AG04449 (cell line): ENCODE measurements at regions not wholly inside any gene's neighbourhood (a gene's known extent, or its start where the extent isn't known, plus 50 kb on each side); places are given as distances from the start of the nearest gene placed in this dataset.

Source experiments
- CTCF ChIA-PET: fragments of 350-600 bp; formaldehyde crosslinking; extraction: SDS; loops from one replicate; lab custom pipeline; 2021; ENCODE audit warnings: antibody characterized with exemption; lab: Yijun Ruan, JAX
- POLR2A ChIA-PET: fragments of 400-600, 350-600 bp; formaldehyde crosslinking; extraction: SDS; loops from one replicate; lab custom pipeline; 2020; ENCODE audit warnings: antibody characterized with exemption, inconsistent platforms; lab: Yijun Ruan, JAX
- DNase-seq: peaks from one replicate; pipeline ENCODE4 v3.0.0-alpha.2; 2010; ENCODE audit warnings: low read depth, low spot score
- H3K4me3 ChIP-seq: 2 replicates; pipeline ENCODE4 v1.5.1; 2011; ENCODE audit warnings: low read depth, mild to moderate bottlenecking, control low read depth, low read length
- TF ChIP-seq, protein P1 (sequence below): IDR thresholded peaks from one replicate; pipeline ENCODE4 v1.5.1; 2011; ENCODE audit warnings: mild to moderate bottlenecking, moderate library complexity, low read length, control low read depth, inconsistent platforms; ENCODE audit not compliant: insufficient read depth; ENCODE audit errors: missing control alignments

DNA sequence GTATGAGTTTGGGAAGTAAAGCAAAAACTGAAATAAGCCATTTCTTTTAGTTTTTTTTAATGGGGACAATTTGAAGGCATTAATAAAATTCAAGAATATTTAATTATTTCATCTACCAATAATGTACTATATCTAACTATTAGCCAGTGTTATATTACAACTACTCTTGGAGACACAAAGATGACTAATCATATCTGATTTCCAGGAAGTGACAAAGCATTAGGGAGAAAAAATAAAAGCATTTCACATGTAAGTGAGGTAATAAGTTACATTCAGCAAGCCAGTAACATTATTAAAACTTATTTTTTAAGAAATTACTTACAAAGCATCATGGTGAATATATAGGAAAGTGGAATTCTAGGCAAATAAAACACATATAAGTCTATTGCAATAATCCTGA, 781.3 kb upstream of the NRXN1 start:
- ChIA-PET POLR2A (no interaction called here), CTCF (no interaction called here)
- no peak for DNase-seq
- no peak overlapping the region for H3K4me3 ChIP-seq
- TF ChIP-seq, protein P1, sequence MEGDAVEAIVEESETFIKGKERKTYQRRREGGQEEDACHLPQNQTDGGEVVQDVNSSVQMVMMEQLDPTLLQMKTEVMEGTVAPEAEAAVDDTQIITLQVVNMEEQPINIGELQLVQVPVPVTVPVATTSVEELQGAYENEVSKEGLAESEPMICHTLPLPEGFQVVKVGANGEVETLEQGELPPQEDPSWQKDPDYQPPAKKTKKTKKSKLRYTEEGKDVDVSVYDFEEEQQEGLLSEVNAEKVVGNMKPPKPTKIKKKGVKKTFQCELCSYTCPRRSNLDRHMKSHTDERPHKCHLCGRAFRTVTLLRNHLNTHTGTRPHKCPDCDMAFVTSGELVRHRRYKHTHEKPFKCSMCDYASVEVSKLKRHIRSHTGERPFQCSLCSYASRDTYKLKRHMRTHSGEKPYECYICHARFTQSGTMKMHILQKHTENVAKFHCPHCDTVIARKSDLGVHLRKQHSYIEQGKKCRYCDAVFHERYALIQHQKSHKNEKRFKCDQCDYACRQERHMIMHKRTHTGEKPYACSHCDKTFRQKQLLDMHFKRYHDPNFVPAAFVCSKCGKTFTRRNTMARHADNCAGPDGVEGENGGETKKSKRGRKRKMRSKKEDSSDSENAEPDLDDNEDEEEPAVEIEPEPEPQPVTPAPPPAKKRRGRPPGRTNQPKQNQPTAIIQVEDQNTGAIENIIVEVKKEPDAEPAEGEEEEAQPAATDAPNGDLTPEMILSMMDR = no peak

DNA sequence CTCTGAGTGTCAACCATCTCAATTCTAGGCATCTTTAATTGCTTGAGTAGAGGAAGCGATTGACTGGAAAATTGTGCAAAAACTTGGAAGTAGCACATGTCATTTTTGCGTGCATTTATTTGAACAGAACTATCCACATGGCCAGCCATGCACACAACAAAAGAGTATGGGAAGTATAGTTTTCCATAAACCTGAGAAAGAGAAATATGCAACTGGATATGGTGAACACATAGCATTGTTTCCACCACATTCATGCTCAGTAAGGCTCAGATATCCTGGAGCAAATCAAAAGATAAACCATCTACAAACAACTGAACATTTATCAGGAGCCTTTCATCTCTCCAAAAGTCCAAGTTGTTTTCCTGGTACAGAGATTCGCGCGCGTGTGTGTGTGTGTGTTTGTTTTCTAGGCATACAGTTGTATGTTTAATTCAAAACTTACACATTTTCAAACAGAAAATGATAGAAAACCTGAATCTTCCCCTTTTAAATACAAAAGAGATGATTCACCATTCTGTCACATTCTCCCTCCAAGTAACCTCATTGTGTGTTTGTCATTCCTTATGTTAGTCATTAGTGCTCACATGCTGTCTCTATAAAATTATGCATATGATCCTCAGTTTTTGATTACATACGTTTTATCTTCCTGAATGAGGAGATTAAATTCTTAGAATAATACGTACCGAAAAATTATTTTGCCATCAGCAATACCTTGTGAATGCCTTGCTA, 780.4 kb upstream of the NRXN1 start:
- TF ChIP-seq, protein P1 = no peak
- POLR2A ChIA-PET = no interaction called here
- CTCF ChIA-PET = no interaction called here
- DNase-seq = peak; percentile 10
- H3K4me3 ChIP-seq = no peak overlapping the region

DNA sequence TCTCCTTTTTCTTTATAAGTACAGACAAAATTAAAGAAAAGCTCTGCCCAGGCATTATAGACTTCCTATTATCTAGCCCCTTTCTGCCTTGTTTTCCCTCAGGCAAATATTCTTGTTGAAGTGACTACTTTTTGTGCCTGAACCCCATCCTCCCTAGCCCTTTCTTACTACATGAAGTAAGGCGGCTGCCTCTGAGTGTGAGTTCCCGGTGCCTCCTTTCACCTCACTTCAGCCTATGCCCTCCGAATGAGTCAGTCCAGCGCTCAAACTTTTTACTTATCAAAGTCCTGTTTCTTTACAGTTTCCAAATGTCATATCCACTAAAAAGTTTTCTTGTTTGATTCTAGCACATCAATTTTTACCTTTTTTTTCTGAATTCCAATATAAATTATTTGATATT, 778.3 kb upstream of the NRXN1 start:
- ChIA-PET POLR2A (no interaction called here), CTCF (no interaction called here)
- H3K4me3 ChIP-seq = no peak overlapping the region
- TF ChIP-seq, protein P1 = no peak
- DNase-seq = no peak

DNA sequence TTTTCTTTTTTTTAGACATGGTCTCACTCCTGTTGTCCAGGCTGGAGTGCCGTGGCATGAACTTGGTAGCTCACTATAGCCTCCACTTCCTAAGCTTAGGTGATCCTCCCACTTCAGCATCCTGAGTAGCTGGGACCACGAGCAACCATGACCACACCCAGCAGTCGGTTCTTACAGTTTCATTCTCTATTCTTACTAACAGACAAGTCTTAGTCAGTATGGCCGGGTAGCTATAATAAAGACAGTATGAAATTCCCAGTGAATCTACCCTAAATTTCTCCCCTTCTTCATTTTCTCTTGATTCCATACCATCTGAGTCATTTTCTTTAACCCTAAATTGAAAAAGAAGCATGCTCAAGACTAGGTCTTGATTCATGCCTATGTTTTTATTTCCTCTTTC, 775.3 kb upstream of the NRXN1 start:
- TF ChIP-seq, protein P1 = no peak
- H3K4me3 ChIP-seq = no peak overlapping the region
- ChIA-PET POLR2A (no interaction called here), CTCF (interaction anchor here (0.8 kb wide), 1 partner anchor 11 kb away, joined by 3 read pairs; no protein-coding TSS in a partner anchor)
- DNase-seq = no peak

DNA sequence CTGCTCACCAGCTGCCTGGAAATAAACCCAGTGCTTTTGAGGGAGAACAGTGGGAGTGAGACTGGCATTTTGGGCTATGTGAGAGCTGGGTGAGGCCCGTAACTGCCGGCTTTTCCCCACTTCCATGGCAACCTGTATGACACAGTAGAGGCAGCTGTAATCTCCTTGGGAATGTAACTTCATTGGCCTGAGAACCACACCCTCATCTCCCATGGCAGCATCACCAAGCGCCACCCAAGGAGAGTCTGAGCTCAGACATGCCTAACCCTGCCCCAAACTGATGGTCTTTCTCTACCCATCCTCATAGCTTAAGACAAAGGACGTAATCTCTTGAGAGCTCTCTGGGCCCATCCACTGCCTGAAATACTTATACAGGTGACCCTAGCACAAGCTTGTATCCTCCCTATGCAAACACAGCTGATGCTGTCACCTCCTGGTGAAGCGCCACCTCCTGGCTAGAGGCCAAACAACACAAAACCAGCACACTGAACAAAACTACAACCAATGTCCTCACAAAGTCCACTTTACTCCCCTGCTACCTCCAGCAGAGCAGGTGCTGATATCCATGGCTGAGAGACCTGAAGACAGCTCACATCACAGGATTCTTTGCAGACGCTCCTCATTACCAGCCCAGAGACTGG, 763.4 kb upstream of the NRXN1 start:
- no peak overlapping the region for H3K4me3 ChIP-seq
- DNase-seq = no peak
- ChIA-PET POLR2A (interaction anchor here (1.6 kb wide), 1 partner anchor 12 kb away, joined by 3 read pairs; no protein-coding TSS in a partner anchor), CTCF (interaction anchor here (1.3 kb wide), 1 partner anchor 12 kb away, joined by 3 read pairs; no protein-coding TSS in a partner anchor)
- TF ChIP-seq, protein P1 = no peak

DNA sequence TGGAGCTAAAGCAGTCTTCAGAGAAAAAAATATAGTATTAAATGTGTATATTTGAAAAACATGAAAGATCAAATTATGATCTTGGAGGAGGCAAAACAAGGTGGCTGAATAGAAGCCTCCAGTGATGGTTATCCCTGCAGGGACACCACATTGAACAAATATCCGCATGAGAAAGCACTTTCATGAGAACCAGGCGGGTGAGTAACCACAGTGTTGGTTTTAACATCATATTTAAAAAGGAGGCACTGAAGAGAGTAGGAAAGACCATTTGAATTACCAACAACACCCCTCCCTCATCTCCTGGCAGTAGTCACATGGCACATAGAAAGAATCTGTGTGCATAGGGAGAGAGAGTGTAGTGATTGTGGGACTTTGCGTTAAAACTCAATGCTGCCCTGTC, 759.6 kb upstream of the NRXN1 start:
- H3K4me3 ChIP-seq = no peak overlapping the region
- DNase-seq = no peak
- POLR2A ChIA-PET = no interaction called here
- CTCF ChIA-PET = no interaction called here
- TF ChIP-seq, protein P1 = no peak
